GM18907 (cell line): ENCODE measurements at regions not wholly inside any gene's neighbourhood (a gene's known extent, or its start where the extent isn't known, plus 50 kb on each side); places are given as distances from the start of the nearest gene placed in this dataset.

Source experiments
- ATAC-seq: cut with Tn5 transposase; IDR thresholded peaks from one replicate; pipeline ENCODE4 v1.9.1; 2021; ENCODE audit warnings: mild to moderate bottlenecking, moderate library complexity; ENCODE audit not compliant: unreplicated experiment

- no peak for ATAC-seq
Measured at GRCh38 chr3:159635047-159635641, 353.5 kb upstream of the IL12A start.

GRCh38 chr3:159637883-159638542, 350.6 kb upstream of the IL12A start:
- no peak for ATAC-seq

- no peak for ATAC-seq
Measured at GRCh38 chr3:159640225-159640624, 348.4 kb upstream of the IL12A start.

DNA sequence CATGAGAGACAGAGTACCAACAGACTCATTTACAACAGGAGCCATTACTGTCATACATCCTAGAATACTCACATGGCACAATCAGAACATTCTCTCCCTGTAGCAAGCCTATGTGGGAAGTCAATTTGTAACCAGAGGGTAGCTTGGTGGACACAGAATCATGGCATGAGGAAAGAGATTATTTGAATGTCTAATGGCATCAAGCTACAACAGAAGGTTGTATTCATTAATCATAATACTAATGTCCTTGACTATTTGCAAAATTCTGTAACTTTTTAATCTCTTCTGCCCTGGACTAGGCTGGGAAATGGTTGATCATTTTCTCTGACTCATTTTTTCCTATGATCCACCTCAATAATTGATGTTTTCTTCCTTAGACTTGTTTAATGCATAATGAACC, 345.2 kb upstream of the IL12A start:
- no peak for ATAC-seq

DNA sequence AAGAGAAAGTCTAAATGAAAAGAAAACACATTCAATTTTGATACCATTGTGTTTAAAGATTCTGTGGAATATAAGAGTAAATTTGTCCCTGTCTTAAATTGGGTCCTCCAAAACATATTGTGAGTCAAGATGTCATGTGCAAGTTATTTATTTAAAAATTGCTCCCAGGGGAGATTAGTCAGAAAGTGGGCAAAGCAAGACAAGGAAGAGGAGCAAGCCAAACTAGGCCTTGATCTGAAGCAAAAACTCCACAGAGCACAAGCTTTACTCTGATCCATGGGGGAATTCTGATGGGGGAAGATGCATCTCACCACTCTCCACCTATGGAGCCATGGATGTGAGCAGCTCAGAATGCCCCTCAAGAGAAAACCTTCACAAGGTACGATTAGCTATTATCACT, 342.8 kb upstream of the IL12A start:
- ATAC-seq: no peak

- no peak for ATAC-seq
Measured at GRCh38 chr3:159649951-159650350, 338.7 kb upstream of the IL12A start.

- no peak for ATAC-seq
Measured at GRCh38 chr3:159650726-159651125, 337.9 kb upstream of the IL12A start.

DNA sequence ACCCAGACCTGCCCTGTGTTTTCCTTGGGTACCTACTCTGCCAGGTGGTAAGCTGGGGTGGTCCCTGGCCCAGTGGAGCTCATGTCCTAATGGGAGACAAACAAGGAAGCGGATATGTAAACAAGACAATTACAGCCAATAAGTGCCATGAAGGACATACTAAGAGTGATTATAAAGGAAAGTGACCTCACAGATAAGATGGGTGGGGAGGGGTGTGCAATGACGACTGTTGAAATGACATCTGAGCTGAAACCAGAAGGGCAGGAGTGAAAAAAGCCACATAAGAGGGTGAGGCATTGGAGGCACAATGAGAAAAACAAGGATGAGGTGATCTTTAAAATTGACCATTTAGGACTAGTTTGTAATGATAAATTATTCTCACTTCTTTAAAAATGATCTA, 336.2 kb upstream of the IL12A start:
- ATAC-seq: no peak

DNA sequence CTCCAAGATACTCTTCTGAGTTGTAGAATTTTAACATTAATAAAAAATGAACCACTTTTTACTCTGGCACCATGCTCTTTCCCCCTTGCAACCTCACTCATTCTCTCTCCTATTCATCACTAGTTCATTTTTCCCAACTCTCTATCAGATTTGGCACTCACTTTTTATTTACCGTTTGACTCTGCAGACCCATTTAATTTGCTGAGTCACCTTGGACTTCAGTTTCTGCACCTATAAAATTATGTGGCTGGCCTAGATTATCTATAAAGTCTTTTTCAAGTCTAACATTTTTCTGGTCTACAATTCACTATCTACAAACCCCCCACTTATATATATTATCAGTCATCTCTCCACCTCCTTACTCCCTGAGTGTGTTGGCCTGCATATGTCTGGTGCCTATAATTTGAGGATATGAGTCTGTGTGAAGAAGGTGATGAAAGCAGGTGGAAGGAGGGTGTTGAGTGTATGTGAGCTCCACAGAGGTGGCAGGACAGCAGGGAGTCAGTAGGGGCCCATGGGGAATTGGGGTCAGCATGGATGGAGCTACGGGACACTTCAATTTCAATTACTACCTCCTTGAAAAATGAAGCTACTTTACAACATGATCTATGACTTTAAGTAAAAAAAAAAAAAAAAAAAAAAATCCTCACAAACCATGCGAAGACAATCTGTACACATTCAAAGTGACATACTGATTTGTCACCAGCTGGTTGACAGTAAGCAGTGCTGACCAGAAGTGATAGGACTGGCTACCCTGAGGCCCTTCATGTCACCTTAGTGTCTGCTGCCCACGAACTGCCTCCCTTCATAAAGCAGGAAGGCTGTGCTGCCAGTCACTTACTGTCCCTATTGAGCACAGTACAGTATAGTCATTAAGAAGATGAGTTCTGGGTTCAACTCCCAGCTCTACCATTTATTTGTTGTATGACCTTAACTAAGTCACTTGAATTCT, 334.2 kb upstream of the IL12A start:
- ATAC-seq: no peak

DNA sequence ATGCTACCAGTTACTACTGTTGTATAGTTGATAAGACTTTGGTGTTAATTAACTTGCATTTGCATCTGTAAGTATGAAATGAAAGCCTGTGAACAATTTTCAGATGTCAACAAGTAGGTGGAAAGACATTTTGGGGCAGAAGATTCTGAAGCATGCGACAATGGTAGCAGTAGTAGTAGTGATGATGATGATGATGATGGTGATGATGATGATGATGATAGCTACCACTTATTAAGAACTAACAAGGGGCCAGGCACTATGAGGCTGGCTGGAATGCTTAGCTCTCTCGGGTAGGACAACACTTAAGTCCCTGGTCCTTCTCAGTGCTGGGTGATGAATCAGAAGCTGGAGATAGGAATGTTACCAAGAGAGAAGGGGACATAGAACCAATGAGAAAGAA, 333.4 kb upstream of the IL12A start:
- ATAC-seq: no peak

- no peak for ATAC-seq
Measured at GRCh38 chr3:159657176-159657575, 331.5 kb upstream of the IL12A start.

DNA sequence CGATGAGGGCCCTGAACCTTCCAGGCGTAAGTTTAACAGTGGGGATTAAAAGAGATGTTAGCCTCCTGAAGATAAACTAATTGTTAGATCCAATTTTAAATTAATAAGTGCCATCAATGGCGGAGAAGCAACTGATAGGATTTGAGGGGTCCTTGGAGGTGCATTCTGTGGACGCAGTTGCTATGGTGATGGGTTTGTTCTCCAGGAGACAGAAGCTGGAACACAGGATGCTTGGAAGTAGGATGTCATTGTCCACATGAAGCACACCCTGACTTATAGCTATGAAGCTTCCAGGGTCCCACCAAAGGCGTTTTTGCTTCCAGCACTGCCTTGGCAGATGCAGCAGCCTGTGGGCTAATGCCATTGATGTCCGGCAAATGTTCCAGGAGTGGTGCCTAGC, 331.0 kb upstream of the IL12A start:
- no peak for ATAC-seq

DNA sequence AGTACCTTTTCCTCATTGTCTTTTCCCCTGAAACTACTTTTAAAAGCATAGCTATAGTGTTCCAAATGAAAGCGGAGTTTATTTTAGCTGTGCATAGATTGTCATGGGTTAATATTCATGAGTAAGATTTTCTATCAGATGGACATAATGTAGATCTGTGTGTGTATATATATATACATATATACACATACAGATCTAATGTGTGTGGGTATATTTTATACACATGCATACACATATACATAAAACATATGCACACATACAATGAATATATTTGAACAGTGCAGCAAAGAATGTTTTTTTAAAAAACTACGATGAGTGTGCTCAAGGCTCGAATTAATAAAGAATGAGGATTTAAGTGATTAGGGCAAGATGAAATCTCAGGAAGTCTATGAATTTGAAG, 328.3 kb upstream of the IL12A start:
- no peak for ATAC-seq

- ATAC-seq: no peak
Measured at GRCh38 chr3:159660901-159661300, 327.7 kb upstream of the IL12A start.

DNA sequence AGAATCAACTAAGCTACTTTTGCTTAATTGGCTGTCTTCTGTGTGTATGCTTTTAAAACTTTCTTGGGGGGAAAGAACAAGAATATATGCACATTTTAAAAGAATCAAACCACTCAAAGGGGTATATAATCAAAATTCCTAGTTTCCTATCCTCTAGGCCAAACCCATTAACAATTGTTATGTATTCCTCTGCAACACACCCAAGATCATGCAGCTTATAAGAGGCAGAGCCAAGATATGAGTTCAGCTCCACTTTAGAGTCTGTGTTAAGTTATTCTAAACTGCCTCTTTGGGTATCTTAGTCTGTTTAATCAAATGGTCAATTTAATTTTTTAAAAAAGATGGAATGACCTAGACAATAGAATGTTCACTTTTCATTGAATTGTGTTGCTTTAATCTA, 326.1 kb upstream of the IL12A start:
- ATAC-seq: no peak

GRCh38 chr3:159664006-159664405, 324.6 kb upstream of the IL12A start:
- no peak for ATAC-seq

DNA sequence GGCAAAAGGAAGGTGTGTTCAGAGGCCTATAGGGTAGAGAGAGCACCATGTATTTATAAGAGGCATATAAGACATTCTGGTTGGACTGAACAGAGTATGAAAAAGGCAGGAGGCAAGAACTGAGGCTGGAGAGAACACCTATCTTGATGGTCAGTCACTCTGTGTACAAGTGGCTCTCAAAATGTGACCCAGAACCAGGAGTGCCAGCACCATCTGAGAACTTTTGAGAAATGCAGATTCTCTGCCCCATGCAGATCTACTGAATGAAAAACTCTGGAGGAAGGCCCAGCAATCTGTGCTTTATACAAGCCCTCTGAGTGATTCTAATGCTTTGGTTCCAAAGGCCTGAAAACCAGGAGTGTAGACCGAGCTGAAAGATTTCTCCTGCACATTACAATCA, 324.0 kb upstream of the IL12A start:
- no peak for ATAC-seq

- no peak for ATAC-seq
Measured at GRCh38 chr3:159667261-159667660, 321.4 kb upstream of the IL12A start.

GRCh38 chr3:159668461-159668860, 320.2 kb upstream of the IL12A start:
- ATAC-seq: no peak

DNA sequence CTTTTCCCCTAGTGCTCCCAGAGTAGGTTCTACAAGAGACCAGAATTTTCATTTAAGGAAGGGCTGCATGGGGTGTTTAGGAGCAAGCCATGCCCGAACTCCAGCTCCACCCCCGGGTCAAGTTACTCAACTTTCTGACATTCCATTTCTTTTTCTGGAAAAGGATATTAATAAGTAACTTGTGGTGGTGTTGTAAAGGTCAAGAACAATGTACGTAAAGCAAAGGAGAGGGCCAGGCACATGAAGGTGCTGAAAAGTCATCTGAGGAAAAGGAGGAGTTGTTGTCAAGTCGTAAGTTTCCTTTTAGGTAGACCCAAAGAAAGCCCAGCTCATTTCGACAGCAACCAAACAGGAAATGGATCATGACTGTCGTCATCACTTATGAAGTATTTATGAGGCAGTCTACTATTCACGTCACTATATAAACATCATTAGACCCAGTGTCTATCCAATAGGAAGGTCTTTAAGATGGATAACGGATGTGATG, 319.6 kb upstream of the IL12A start:
- ATAC-seq: no peak

GRCh38 chr3:159669766-159670165, 318.9 kb upstream of the IL12A start:
- no peak for ATAC-seq
